AG09319 (cell line): ENCODE measurements at regions not wholly inside any gene's neighbourhood (a gene's known extent, or its start where the extent isn't known, plus 50 kb on each side); places are given as distances from the start of the nearest gene placed in this dataset.

ENCODE experiments used
- DNase-seq: peaks from one replicate; pipeline ENCODE4 v3.0.0-alpha.2; 2010; ENCODE audit warnings: low read depth; ENCODE audit errors: extremely low read depth
- CTCF ChIP-seq: IDR thresholded peaks from 2 replicates; pipeline ENCODE4 v1.5.1; 2011; ENCODE audit warnings: low read depth, mild to moderate bottlenecking, inconsistent platforms, low read length, moderate library complexity

- TF ChIP-seq CTCF: no peak
These were observed 1031.3 kb downstream of the FSCB start for GRCh38 chr14:43475757-43476156.

GRCh38 chr14:43471595-43471994 is 1035.5 kb downstream of the FSCB start:
- TF ChIP-seq CTCF: no peak
- no peak for DNase-seq

More at GRCh38 chr14:43475757-43476156, 1031.3 kb downstream of the FSCB start:
- no peak for DNase-seq

- TF ChIP-seq CTCF: no peak
- DNase-seq: no peak
These were observed 1042.1 kb downstream of the FSCB start for GRCh38 chr14:43464968-43465367.

GRCh38 chr14:43449291-43449690 is 1057.8 kb downstream of the FSCB start:
- DNase-seq: no peak
- TF ChIP-seq CTCF: no peak

DNA sequence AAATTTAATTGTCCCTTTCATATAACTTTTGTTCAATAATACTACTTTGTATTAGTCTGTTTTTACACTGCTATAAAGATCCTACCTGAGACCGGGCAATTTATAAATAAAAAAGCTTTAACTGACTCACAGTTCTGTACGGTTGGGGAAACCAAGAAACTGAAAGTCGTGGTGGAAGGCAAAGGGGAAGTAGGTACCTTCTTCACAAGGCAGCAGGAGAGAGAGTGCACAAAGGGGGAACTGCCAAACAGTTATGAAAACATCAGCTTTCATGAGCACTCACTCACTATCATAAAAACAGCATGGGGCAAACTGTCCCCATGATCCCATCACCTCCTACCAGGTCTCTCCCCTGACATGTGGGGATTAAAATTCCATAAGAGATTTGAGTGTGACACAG is 1069.0 kb downstream of the FSCB start:
- TF ChIP-seq CTCF: no peak
- DNase-seq: no peak

- no peak for DNase-seq
- no peak for TF ChIP-seq CTCF
These were observed 1088.8 kb downstream of the FSCB start for GRCh38 chr14:43418324-43418723.

DNA sequence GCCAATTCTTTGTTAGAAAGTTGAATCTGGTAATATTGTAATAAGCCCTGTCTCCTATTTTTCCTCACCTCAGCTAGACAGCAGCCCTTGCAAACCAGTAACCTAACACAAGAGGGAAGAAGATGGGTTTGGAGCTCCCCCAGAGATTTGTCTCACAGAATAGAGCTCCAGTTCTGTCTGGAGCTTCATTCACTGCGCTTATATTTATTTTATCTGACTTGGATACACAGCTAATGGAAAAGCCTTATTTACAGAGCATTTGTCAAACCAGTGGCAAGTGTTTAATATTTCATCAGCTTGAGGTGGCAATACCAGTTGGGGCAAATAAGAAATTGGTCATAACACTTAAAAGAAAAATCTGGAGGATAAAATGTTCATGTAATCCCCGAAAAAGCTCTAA is 1094.0 kb downstream of the FSCB start:
- no peak for DNase-seq
- no peak for TF ChIP-seq CTCF

GRCh38 chr14:43411841-43412240 is 1095.2 kb downstream of the FSCB start:
- no peak for TF ChIP-seq CTCF
- DNase-seq: no peak
